GM12891 (cell line): ENCODE measurements at regions not wholly inside any gene's neighbourhood (a gene's known extent, or its start where the extent isn't known, plus 50 kb on each side); places are given as distances from the start of the nearest gene placed in this dataset.

Experiments used
- PAX5 ChIP-seq: IDR thresholded peaks from 2 replicates; pipeline ENCODE4 v1.6.1; 2011; ENCODE audit warnings: low read length, moderate library complexity, mild to moderate bottlenecking; ENCODE audit not compliant: insufficient read depth, severe bottlenecking
- POLR2A ChIP-seq: IDR thresholded peaks from 2 replicates; pipeline ENCODE4 v1.6.1; 2011; ENCODE audit warnings: low read depth, low read length, control low read depth
- POLR2AphosphoS5 ChIP-seq: IDR thresholded peaks from 2 replicates; pipeline ENCODE4 v1.6.1; 2011; ENCODE audit warnings: low read depth, low read length, control low read depth
- POU2F2 ChIP-seq: IDR thresholded peaks from 2 replicates; pipeline ENCODE4 v1.6.1; 2011; ENCODE audit warnings: low read depth, mild to moderate bottlenecking, control low read depth, low read length, moderate library complexity
- SPI1 ChIP-seq: IDR thresholded peaks from 2 replicates; pipeline ENCODE4 v1.6.1; 2011; ENCODE audit warnings: low read depth, low read length, control low read depth
- TAF1 ChIP-seq: IDR thresholded peaks from 2 replicates; pipeline ENCODE4 v1.6.1; 2011; ENCODE audit warnings: low read depth, low read length, control low read depth

DNA sequence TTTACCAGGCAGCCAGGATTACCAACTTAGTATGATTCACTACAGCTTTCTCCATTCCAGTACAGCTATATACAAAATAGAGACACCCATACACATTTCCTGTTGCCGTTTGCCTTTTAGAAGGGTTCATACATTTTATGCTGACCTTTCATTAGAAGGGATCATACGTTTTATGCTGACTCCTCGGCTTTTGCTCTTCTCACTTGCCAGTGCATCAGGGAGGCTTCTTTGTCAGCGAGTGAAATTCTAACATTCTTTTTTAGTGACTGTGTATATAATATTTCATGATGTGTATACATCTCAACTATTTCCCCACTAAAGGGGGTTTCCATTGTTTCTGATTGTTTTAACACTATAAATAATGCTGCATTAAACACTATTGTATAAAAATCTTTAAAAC, 552.6 kb downstream of the TRIML1 start:
- TF ChIP-seq POLR2AphosphoS5 (no peak), POLR2A (no peak), POU2F2 (no peak), PAX5 (no peak), TAF1 (no peak), SPI1 (no peak)
